ENCODE measurements at regions not wholly inside any gene's neighbourhood (a gene's known extent, or its start where the extent isn't known, plus 50 kb on each side); places are given as distances from the start of the nearest gene placed in this dataset.

- 52 to 60% methylated on average over 15 of the region's 15 CpGs for WGBS, 2 experiments (ENCODE audit: low coverage in 1 of 2, low lambda C conversion rate in 2 of 2, missing lambda C conversion rate in 2 of 2)
These were observed 69.6 kb downstream of the RBFOX3 start for GRCh38 chr17:79541056-79541850.

GRCh38 chr17:79539944-79540705 is 70.7 kb downstream of the RBFOX3 start:
- Histone ChIP-seq H3K4me1 (ENCODE audit: insufficient read depth) (no peaks in the 10 kb centered on the region), H3K27me3 (replicated peaks; ENCODE audit: insufficient read depth) (no peaks in the 10 kb centered on the region), H3K4me2 (ENCODE audit: unreplicated experiment) (no peak overlapping the region)

More at GRCh38 chr17:79541056-79541850, 69.6 kb downstream of the RBFOX3 start:
- no peaks in the 10 kb centered on the region for H3K36me3 ChIP-seq (ENCODE audit: low read depth)
- no peaks in the 10 kb centered on the region for H3F3A ChIP-seq (ENCODE audit: insufficient read depth)
- no peak for DNase-seq
- H3K79me2 ChIP-seq (ENCODE audit: insufficient read depth), result no peaks in the 10 kb centered on the region
- no peaks in the 10 kb centered on the region for H3K9me3 ChIP-seq (ENCODE audit: low read depth)
- no peak overlapping the region for H3K27ac ChIP-seq
- TF ChIP-seq EZH2phosphoT487 (IDR thresholded peaks at IDR 0.05; ENCODE audit: insufficient read depth, low read depth) (no peak), EZH2 (IDR thresholded peaks at IDR 0.05; ENCODE audit: insufficient read depth, poor library complexity, severe bottlenecking) (no peak)
- no peak overlapping the region for H3K4me2 ChIP-seq (ENCODE audit: unreplicated experiment)
- H3K4me1 ChIP-seq (ENCODE audit: insufficient read depth), result no peaks in the 10 kb centered on the region
- no peak overlapping the region for H3K9ac ChIP-seq
- no peaks in the 10 kb centered on the region for H4K20me1 ChIP-seq (ENCODE audit: insufficient read depth)
- no peak overlapping the region for H3K4me3 ChIP-seq
- in situ Hi-C loops (cut with MboI), result no loop called here
- H3K9me2 ChIP-seq (ENCODE audit: insufficient read depth), result no peaks in the 10 kb centered on the region
- no peaks in the 10 kb centered on the region for H3K27me3 ChIP-seq (replicated peaks; ENCODE audit: insufficient read depth)
- H2AFZ ChIP-seq, result no peak overlapping the region

GRCh38 chr17:79538291-79538690 is 72.6 kb downstream of the RBFOX3 start:
- Histone ChIP-seq H3K27me3 (replicated peaks; ENCODE audit: insufficient read depth) (no peaks in the 10 kb centered on the region), H3K4me1 (ENCODE audit: insufficient read depth) (no peaks in the 10 kb centered on the region), H3K9me2 (ENCODE audit: insufficient read depth) (no peaks in the 10 kb centered on the region), H3K36me3 (ENCODE audit: low read depth) (no peaks in the 10 kb centered on the region), H3K9ac (no peak overlapping the region), H3K9me3 (ENCODE audit: low read depth) (no peaks in the 10 kb centered on the region), H3K4me2 (ENCODE audit: unreplicated experiment) (no peak overlapping the region), H3F3A (ENCODE audit: insufficient read depth) (no peaks in the 10 kb centered on the region), H2AFZ (no peak overlapping the region), H4K20me1 (ENCODE audit: insufficient read depth) (no peaks in the 10 kb centered on the region), H3K79me2 (ENCODE audit: insufficient read depth) (no peaks in the 10 kb centered on the region), H3K4me3 (no peak overlapping the region), H3K27ac (no peak overlapping the region)
- 53 to 58% methylated on average over 6 of the region's 6 CpGs for WGBS, 2 experiments (ENCODE audit: low coverage in 1 of 2, low lambda C conversion rate in 2 of 2, missing lambda C conversion rate in 2 of 2)
- DNase-seq, result no peak
- in situ Hi-C loops (cut with MboI), result no loop called here
- TF ChIP-seq EZH2phosphoT487 (IDR thresholded peaks at IDR 0.05; ENCODE audit: insufficient read depth, low read depth), result no peak
- TF ChIP-seq EZH2 (IDR thresholded peaks at IDR 0.05; ENCODE audit: insufficient read depth, poor library complexity, severe bottlenecking), result no peak

More at GRCh38 chr17:79539944-79540705, 70.7 kb downstream of the RBFOX3 start:
- Histone ChIP-seq H4K20me1 (ENCODE audit: insufficient read depth) (no peaks in the 10 kb centered on the region), H3K9ac (no peak overlapping the region), H3K36me3 (ENCODE audit: low read depth) (no peaks in the 10 kb centered on the region), H3K4me3 (no peak overlapping the region), H3K9me3 (ENCODE audit: low read depth) (no peaks in the 10 kb centered on the region), H2AFZ (no peak overlapping the region), H3K9me2 (ENCODE audit: insufficient read depth) (no peaks in the 10 kb centered on the region), H3K79me2 (ENCODE audit: insufficient read depth) (no peaks in the 10 kb centered on the region), H3F3A (ENCODE audit: insufficient read depth) (no peaks in the 10 kb centered on the region), H3K27ac (no peak overlapping the region)
- in situ Hi-C loops (cut with MboI), result no loop called here
- no peak for DNase-seq
- TF ChIP-seq EZH2phosphoT487 (IDR thresholded peaks at IDR 0.05; ENCODE audit: insufficient read depth, low read depth) (no peak), EZH2 (IDR thresholded peaks at IDR 0.05; ENCODE audit: insufficient read depth, poor library complexity, severe bottlenecking) (no peak)
- 53 to 58% methylated on average over 25 of the region's 25 CpGs for WGBS, 2 experiments (ENCODE audit: low coverage in 1 of 2, low lambda C conversion rate in 2 of 2, missing lambda C conversion rate in 2 of 2)

DNA sequence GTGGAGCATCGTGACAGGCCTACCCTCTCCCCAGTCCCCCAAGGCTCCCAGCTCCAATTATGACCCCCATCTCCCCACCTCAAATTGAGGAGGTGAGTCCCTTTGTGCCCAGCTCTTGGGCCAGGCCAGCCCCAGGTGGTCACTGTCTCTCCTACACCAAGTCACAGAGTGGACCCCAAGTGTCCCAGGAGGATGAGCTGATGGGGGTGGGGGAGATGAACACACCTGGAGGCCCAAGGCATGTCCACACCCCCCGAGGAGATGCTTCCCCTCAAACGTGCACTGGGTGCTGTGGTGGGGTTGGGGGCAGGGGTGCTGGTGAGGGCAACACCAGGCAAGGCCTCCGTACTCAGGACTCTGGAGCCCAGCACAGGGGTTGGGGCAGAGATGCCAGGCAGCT is 73.2 kb downstream of the RBFOX3 start:
- H3K27me3 ChIP-seq (replicated peaks; ENCODE audit: insufficient read depth), result no peaks in the 10 kb centered on the region; the same call in 1 of the 2 replicates
- no peaks in the 10 kb centered on the region for H3K4me1 ChIP-seq (ENCODE audit: insufficient read depth)
- no peak for DNase-seq

More for the DNA sequence above, 73.2 kb downstream of the RBFOX3 start:
- TF ChIP-seq EZH2phosphoT487 (IDR thresholded peaks at IDR 0.05; ENCODE audit: insufficient read depth, low read depth), result no peak
- no peak for TF ChIP-seq EZH2 (IDR thresholded peaks at IDR 0.05; ENCODE audit: insufficient read depth, poor library complexity, severe bottlenecking)
- Histone ChIP-seq H3K79me2 (ENCODE audit: insufficient read depth) (no peaks in the 10 kb centered on the region), H3K9me3 (ENCODE audit: low read depth) (no peaks in the 10 kb centered on the region), H2AFZ (no peak overlapping the region), H3F3A (ENCODE audit: insufficient read depth) (no peaks in the 10 kb centered on the region), H3K36me3 (ENCODE audit: low read depth) (no peaks in the 10 kb centered on the region), H3K9ac (no peak overlapping the region), H3K27ac (no peak overlapping the region), H3K4me3 (no peak overlapping the region), H3K9me2 (ENCODE audit: insufficient read depth) (no peaks in the 10 kb centered on the region), H4K20me1 (ENCODE audit: insufficient read depth) (no peaks in the 10 kb centered on the region), H3K4me2 (ENCODE audit: unreplicated experiment) (no peak overlapping the region)
- in situ Hi-C loops (cut with MboI), result no loop called here
- 36 to 40% methylated on average over 2 to 4 of the region's 4 CpGs for WGBS, 2 experiments (ENCODE audit: low coverage in 1 of 2, low lambda C conversion rate in 2 of 2, missing lambda C conversion rate in 2 of 2)

Data from GM23248 (cell line).